NCI-H748 treated with DMSO at 0.1 percent for 48 hours (cell line): ENCODE measurements at regions not wholly inside any gene's neighbourhood (a gene's known extent, or its start where the extent isn't known, plus 50 kb on each side); places are given as distances from the start of the nearest gene placed in this dataset.

Source experiments
- DNase-seq: peaks from one replicate; lab custom pipeline; 2025; lab: John Stamatoyannopoulos, UW

- no peak for DNase-seq
Observed at GRCh38 chr15:35725353-35725752, 179.4 kb upstream of the DPH6 start.

GRCh38 chr15:35727627-35728026 is 181.7 kb upstream of the DPH6 start:
- DNase-seq = no peak

- no peak for DNase-seq
Observed at GRCh38 chr15:35728219-35728940, 182.4 kb upstream of the DPH6 start.

- DNase-seq = no peak
Observed at GRCh38 chr15:35736150-35736549, 190.2 kb upstream of the DPH6 start.

- DNase-seq = no peak
Observed at GRCh38 chr15:35737441-35737840, 191.5 kb upstream of the DPH6 start.

GRCh38 chr15:35738370-35738769 is 192.4 kb upstream of the DPH6 start:
- DNase-seq = no peak

- no peak for DNase-seq
Observed at GRCh38 chr15:35740761-35741160, 194.8 kb upstream of the DPH6 start.

GRCh38 chr15:35741395-35741794 is 195.4 kb upstream of the DPH6 start:
- DNase-seq = no peak

- no peak for DNase-seq
Observed at GRCh38 chr15:35741881-35742280, 195.9 kb upstream of the DPH6 start.

GRCh38 chr15:35743321-35743720 is 197.4 kb upstream of the DPH6 start:
- DNase-seq = no peak

- DNase-seq = no peak
Observed at GRCh38 chr15:35746121-35746520, 200.2 kb upstream of the DPH6 start.

GRCh38 chr15:35748105-35748504 is 202.1 kb upstream of the DPH6 start:
- DNase-seq = no peak

- DNase-seq = no peak
Observed at GRCh38 chr15:35750051-35750450, 204.1 kb upstream of the DPH6 start.

GRCh38 chr15:35751413-35752133 is 205.6 kb upstream of the DPH6 start:
- DNase-seq = no peak

- DNase-seq = no peak
Observed at GRCh38 chr15:35752134-35752466, 206.1 kb upstream of the DPH6 start.

- no peak for DNase-seq
Observed at GRCh38 chr15:35753486-35753885, 207.5 kb upstream of the DPH6 start.

GRCh38 chr15:35755237-35755802 is 209.4 kb upstream of the DPH6 start:
- no peak for DNase-seq

GRCh38 chr15:35756623-35757022 is 210.7 kb upstream of the DPH6 start:
- DNase-seq = no peak

GRCh38 chr15:35757361-35757760 is 211.4 kb upstream of the DPH6 start:
- DNase-seq = no peak

GRCh38 chr15:35757765-35758164 is 211.8 kb upstream of the DPH6 start:
- no peak for DNase-seq

- no peak for DNase-seq
Observed at GRCh38 chr15:35764661-35765519, 218.9 kb upstream of the DPH6 start.

- DNase-seq = no peak
Observed at GRCh38 chr15:35768949-35769348, 223.0 kb upstream of the DPH6 start.

- DNase-seq = no peak
Observed at GRCh38 chr15:35769656-35770055, 223.7 kb upstream of the DPH6 start.
